ENCODE measurements at regions not wholly inside any gene's neighbourhood (a gene's known extent, or its start where the extent isn't known, plus 50 kb on each side); places are given as distances from the start of the nearest gene placed in this dataset.
"Not testable (repeated sequence)": the region's sequence is repeated elsewhere in the genome, so short reads cannot be mapped to it uniquely, and the experiment has no call there.

GRCh38 chr2:87414331-87414730 lies 333.6 kb upstream of the PLGLB2 start:
- not testable (repeated sequence) for FAIRE-seq

DNA sequence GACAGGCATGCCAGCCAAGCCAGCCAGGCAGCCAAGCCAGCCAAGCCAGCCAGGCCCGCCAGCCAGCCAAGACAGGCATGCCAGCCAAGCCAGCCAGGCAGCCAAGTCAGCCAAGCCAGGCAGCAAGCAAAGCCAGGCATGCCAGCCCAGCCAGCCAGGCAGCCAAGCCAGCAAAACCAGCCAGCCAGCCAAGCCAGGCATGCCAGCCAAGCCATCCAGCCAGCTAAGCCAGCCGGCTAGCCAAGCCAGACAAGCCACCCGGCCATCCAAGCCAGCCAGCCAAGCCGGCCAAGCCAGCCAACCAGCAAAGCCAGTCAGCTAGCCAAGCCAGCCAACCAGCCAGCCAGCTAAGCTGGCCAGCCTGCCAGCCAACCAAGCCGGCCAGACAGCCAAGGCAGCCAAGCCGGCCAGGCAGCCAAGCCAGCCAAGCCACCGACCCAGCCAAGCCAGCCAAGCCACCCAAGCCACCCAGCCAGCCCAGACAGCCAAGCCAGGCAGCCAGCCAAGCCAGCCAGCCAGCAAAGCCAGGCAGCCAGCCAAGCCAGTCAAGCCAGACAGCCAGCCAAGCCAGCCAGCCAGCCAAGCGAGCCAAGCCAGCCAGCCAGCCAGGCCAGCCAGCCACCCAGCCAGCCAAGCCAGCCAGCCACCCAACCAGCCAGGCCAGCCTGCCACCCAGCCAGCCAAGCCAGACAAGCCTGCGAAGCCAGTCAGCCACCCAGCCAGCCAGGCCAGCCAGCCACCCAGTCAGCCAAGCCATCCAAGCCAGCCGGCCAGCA lies 332.9 kb upstream of the PLGLB2 start:
- FAIRE-seq: not testable (repeated sequence)

- not testable (repeated sequence) for FAIRE-seq
Observed at GRCh38 chr2:87415586-87416265, 332.2 kb upstream of the PLGLB2 start.

DNA sequence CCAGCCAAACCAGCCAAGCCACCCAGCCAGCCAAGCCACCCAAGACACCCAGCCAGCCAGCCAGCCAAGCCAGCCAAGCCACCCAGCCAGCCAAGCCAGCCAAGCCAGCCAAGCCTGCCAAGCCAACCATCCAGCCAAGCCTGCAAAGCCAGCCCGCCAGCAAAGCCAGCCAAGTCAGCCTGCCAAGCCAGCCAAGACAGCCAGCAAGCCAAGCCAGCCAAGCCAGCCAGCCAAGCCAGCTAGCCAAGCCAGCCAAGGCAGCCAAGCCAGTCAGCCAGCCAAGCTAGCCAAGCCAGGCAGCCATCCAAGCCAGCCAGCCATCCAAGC lies 331.7 kb upstream of the PLGLB2 start:
- not testable (repeated sequence) for FAIRE-seq

- FAIRE-seq: peak; percentile 72
Observed at GRCh38 chr2:87417147-87417546, 330.7 kb upstream of the PLGLB2 start.

- FAIRE-seq: not testable (repeated sequence)
Observed at GRCh38 chr2:87417742-87418567, 329.9 kb upstream of the PLGLB2 start.

GRCh38 chr2:87418823-87419822 lies 328.8 kb upstream of the PLGLB2 start:
- not testable (repeated sequence) for FAIRE-seq

- not testable (repeated sequence) for FAIRE-seq
Observed at GRCh38 chr2:87419980-87420379, 327.9 kb upstream of the PLGLB2 start.

GRCh38 chr2:87420954-87421353 lies 326.9 kb upstream of the PLGLB2 start:
- not testable (repeated sequence) for FAIRE-seq

DNA sequence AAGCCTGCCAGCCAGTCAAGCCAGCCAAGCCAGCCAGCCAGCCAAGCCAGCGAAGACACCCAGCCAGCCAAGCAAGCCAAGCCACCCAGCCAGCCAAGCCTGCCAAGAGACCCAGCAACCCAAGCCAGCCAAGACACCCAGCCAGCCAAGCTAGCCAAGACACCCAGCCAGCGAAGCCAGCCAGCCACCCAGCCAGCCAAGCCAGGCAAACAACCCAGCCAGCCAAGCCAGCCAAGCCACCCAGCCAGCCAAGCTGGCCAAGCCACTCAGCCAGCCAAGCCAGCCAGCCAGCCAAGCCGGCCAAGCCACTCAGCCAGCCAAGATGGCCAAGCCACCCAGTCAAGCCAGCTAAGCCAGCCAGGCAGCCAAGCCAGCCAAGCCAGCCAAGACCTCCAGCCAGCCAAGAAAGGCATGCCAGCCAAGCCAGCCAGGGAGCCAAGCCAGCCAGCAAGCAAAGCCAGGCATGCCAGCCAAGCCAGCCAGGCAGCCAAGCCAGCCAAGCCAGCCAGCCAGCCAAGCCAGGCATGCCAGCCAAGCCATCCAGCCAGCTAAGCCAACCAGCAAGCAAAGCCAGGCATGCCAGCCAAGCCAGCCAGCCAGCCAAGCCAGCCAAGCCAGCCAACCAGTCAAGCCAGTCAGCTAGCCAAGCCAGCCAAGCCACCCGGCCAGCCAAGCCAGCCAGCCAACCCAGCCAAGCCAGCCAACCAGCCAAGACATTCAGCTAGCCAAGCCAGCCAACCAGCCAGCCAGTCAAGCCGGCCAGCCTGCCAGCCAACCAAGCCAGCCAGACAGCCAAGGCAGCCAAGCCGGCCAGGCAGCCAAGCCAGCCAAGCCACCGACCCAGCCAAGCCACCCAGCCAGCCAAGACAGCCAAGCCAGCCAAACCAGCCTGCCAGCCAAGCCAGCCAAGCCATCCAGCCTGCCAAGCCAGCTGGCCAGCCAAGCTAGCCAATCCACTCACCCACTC lies 323.8 kb upstream of the PLGLB2 start:
- FAIRE-seq: not testable (repeated sequence)

DNA sequence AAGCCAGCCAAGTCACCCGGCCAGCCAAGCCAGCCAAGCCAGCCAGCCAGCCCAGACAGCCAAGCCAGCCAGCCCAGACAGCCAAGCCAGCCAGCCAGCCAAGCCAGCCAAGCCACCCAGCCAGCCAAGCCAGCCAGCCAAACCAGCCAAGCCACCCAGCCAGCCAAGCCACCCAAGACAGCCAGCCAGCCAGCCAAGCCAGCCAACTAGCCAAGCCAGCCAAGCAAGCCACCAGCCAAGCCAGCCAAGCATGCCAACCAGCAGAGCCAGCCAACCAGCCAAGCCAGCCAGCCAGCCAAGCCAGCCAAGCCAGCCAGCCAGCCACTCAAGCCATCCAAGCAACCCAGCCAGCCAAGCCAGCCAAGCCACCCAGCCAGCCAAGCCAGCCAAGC lies 323.1 kb upstream of the PLGLB2 start:
- not testable (repeated sequence) for FAIRE-seq

GRCh38 chr2:87425191-87425590 lies 322.7 kb upstream of the PLGLB2 start:
- FAIRE-seq: not testable (repeated sequence)

- FAIRE-seq: not testable (repeated sequence)
Observed at GRCh38 chr2:87425717-87426116, 322.2 kb upstream of the PLGLB2 start.

GRCh38 chr2:87428452-87429130 lies 319.3 kb upstream of the PLGLB2 start:
- FAIRE-seq: not testable (repeated sequence)

GRCh38 chr2:87429206-87429930 lies 318.5 kb upstream of the PLGLB2 start:
- FAIRE-seq: not testable (repeated sequence)

DNA sequence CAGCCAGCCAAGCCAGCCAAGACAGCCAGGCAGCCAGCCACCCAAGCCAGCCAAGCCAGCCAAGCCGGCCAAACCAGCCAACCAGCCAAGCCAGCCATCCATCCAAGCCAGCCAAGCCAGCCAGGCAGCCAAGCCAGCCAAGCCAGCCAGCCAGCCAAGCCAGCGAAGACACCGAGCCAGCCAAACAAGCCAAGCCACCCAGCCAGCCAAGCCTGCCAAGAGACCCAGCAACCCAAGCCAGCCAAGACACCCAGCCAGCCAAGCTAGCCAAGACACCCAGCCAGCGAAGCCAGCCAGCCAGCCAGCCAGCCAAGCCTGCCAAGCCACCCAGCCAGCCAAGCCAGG lies 318.0 kb upstream of the PLGLB2 start:
- not testable (repeated sequence) for FAIRE-seq

- FAIRE-seq: not testable (repeated sequence)
Observed at GRCh38 chr2:87431051-87431450, 316.8 kb upstream of the PLGLB2 start.

GRCh38 chr2:87432711-87433453 lies 315.0 kb upstream of the PLGLB2 start:
- not testable (repeated sequence) for FAIRE-seq

- FAIRE-seq: not testable (repeated sequence)
Observed at GRCh38 chr2:87436007-87436406, 311.9 kb upstream of the PLGLB2 start.
